ENCODE measurements at regions not wholly inside any gene's neighbourhood (a gene's known extent, or its start where the extent isn't known, plus 50 kb on each side); places are given as distances from the start of the nearest gene placed in this dataset.

GRCh38 chr9:14424983-14425382 lies 111.0 kb upstream of the NFIB start:
- Histone ChIP-seq H3K4me3 (no peak overlapping the region), H3K27me3 (no peaks in the 10 kb centered on the region), H3K36me3 (no peaks in the 10 kb centered on the region), H3K4me1 (peaks cover 5 to 6% of the 10 kb centered on the region in 2 donors), H3K27ac (no peak overlapping the region), H3K9me3 (no peaks in the 10 kb centered on the region)
- intact Hi-C loops (cut with DNase I; ENCODE audit: low total_unique reads) (loop anchor here (10.0 kb wide), 1 partner anchor 1510 kb away; no protein-coding TSS in a partner anchor), in situ Hi-C loops (cut with MboI; ENCODE audit: low sequenced_read_pairs in 4 of 4) (loop anchor here in 2 of 4 donors (25.0 kb wide), 3 partner anchors 88 to 1213 kb away; no protein-coding TSS in a partner anchor)
- no peak for ATAC-seq
- DNase-seq: no peak
- TF ChIP-seq POLR2A (IDR thresholded peaks at IDR 0.05) (no peak), CTCF (IDR thresholded peaks at IDR 0.05 in 4 of 5, conservative IDR thresholded peaks at IDR 0.05 in 1 of 5) (no peak)

DNA sequence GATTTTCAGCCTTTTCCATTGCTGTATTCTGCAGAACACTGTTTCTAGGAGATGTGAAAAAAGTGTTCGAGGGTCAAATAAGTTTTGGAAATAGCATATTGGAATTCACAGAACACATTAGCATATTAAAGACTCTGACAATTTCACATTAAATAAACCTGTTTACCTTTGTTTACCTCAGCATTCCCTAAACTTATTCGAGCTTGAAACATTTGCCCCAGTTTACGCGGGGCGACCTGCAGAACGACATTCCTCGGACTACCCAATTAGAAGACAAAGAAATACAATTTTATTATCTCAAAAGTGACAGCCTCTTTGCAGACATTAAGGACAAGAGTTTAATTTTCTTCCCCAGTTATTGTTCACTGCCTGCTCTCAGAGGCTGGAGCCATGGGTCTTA lies 110.3 kb upstream of the NFIB start:
- H3K27ac ChIP-seq: no peak overlapping the region

DNA sequence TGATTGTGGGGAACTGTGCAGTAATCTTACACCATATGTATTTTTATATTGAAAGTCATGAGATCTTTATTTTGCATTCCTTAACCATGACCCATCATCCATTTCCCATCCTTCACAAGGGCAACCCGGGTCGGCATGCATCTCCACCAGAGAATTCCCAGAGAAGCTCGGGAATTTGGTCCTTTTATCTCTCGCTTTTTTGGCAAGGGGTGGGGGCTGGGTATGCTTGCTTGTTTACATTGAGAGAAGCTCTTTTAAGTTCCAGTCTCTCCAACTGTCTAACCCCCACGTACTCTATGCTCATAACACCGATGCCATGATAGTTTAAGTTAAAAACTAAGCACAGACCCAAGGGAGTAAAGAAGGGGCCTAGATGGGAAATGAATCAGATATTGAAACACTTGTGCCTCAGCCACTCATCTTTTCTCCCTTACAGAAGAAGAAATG lies 109.9 kb upstream of the NFIB start:
- DNase-seq: no peak
- ATAC-seq: no peak
- Histone ChIP-seq H3K4me3 (no peak overlapping the region), H3K27me3 (no peaks in the 10 kb centered on the region), H3K4me1 (peaks cover 5 to 6% of the 10 kb centered on the region in 2 donors), H3K9me3 (no peaks in the 10 kb centered on the region), H3K36me3 (no peaks in the 10 kb centered on the region), H3K27ac (no peak overlapping the region)
- intact Hi-C loops (cut with DNase I; ENCODE audit: low total_unique reads): loop anchor here (10.0 kb wide), 1 partner anchor 1509 kb away; no protein-coding TSS in a partner anchor
- in situ Hi-C loops (cut with MboI; ENCODE audit: low sequenced_read_pairs in 4 of 4): loop anchor here in 1 of 4 donors (25.0 kb wide), 1 partner anchor 737 kb away; no protein-coding TSS in a partner anchor
- TF ChIP-seq CTCF (IDR thresholded peaks at IDR 0.05 in 4 of 5, conservative IDR thresholded peaks at IDR 0.05 in 1 of 5): no peak
- no peak for TF ChIP-seq POLR2A (IDR thresholded peaks at IDR 0.05)

More for the DNA sequence above, 110.3 kb upstream of the NFIB start:
- ATAC-seq (no peak), DNase-seq (no peak)
- TF ChIP-seq POLR2A (IDR thresholded peaks at IDR 0.05): no peak
- no peak for TF ChIP-seq CTCF (IDR thresholded peaks at IDR 0.05 in 4 of 5, conservative IDR thresholded peaks at IDR 0.05 in 1 of 5)
- in situ Hi-C loops (cut with MboI; ENCODE audit: low sequenced_read_pairs in 4 of 4) (loop anchor here in 1 of 4 donors (25.0 kb wide), 1 partner anchor 737 kb away; no protein-coding TSS in a partner anchor), intact Hi-C loops (cut with DNase I; ENCODE audit: low total_unique reads) (loop anchor here (10.0 kb wide), 1 partner anchor 1509 kb away; no protein-coding TSS in a partner anchor)
- no peak overlapping the region for H3K4me3 ChIP-seq
- peaks cover 5 to 6% of the 10 kb centered on the region in 2 donors for H3K4me1 ChIP-seq
- no peaks in the 10 kb centered on the region for H3K36me3 ChIP-seq
- no peaks in the 10 kb centered on the region for H3K9me3 ChIP-seq
- H3K27me3 ChIP-seq: no peaks in the 10 kb centered on the region

GRCh38 chr9:14421291-14421690 lies 107.3 kb upstream of the NFIB start:
- DNase-seq (no peak), ATAC-seq (no peak)
- Histone ChIP-seq H3K4me3 (no peak overlapping the region), H3K27me3 (no peaks in the 10 kb centered on the region), H3K9me3 (no peaks in the 10 kb centered on the region), H3K36me3 (no peaks in the 10 kb centered on the region), H3K4me1 (no peaks in the 10 kb centered on the region), H3K27ac (no peak overlapping the region)
- in situ Hi-C loops (cut with MboI; ENCODE audit: low sequenced_read_pairs in 4 of 4) (loop anchor here in 1 of 4 donors (25.0 kb wide), 1 partner anchor 734 kb away; no protein-coding TSS in a partner anchor), intact Hi-C loops (cut with DNase I; ENCODE audit: low total_unique reads) (loop anchor here (10.0 kb wide), 1 partner anchor 1506 kb away; no protein-coding TSS in a partner anchor)
- TF ChIP-seq POLR2A (IDR thresholded peaks at IDR 0.05) (no peak), CTCF (IDR thresholded peaks at IDR 0.05 in 4 of 5, conservative IDR thresholded peaks at IDR 0.05 in 1 of 5) (no peak)

Data from gastrocnemius medialis (tissue), 4 donors.